Mucosa of descending colon (tissue), 3 donors: ENCODE measurements at regions not wholly inside any gene's neighbourhood (a gene's known extent, or its start where the extent isn't known, plus 50 kb on each side); places are given as distances from the start of the nearest gene placed in this dataset.

Experiments used
- ATAC-seq: fragments of 200-7000 bp; cut with Tn5 transposase; one replicate; pipeline ENCODE4 v1.9.1; 2020; ENCODE audit warnings: mild to moderate bottlenecking, moderate library complexity
- DNase-seq, 3 donors: peaks; one replicate each; pipeline ENCODE4 v3.0.0-alpha.2; 2020
- H3K36me3 ChIP-seq: fragments of 200-600 bp; one replicate; pipeline ENCODE4 v1.8.0; 2021; ENCODE audit warnings: low read depth, mild to moderate bottlenecking
- H3K4me1 ChIP-seq: fragments of 200-600 bp; one replicate; pipeline ENCODE4 v1.8.0; 2021; ENCODE audit warnings: low read depth, mild to moderate bottlenecking
- H3K4me3 ChIP-seq: fragments of 200-600 bp; one replicate; pipeline ENCODE4 v1.8.0; 2021; ENCODE audit warnings: mild to moderate bottlenecking
- H3K9me3 ChIP-seq: fragments of 200-600 bp; one replicate; pipeline ENCODE4 v1.8.0; 2021; ENCODE audit warnings: mild to moderate bottlenecking
- CTCF ChIP-seq: fragments of 200-600 bp; IDR thresholded peaks from one replicate; pipeline ENCODE4 v1.8.0; 2022; ENCODE audit warnings: antibody characterized with exemption, mild to moderate bottlenecking
- intact Hi-C, 2 donors: fragments of 100-400 bp; cut with DNase I in 1 of 2; cut with micrococcal nuclease in 1 of 2; formaldehyde crosslinking; loops; one replicate each; pipeline versions ENCODE4 v1.11.0 to v1.11.1; 2022; cut with DNase I, micrococcal nuclease
- donor health status: DM: no; HTN: no; CAD: no; lungs with moderate emphysema.
- donor health status: DM: no; HTN: no; CAD: no.
- donor health status: DM: no; HTN: yes; CAD: no.

DNA sequence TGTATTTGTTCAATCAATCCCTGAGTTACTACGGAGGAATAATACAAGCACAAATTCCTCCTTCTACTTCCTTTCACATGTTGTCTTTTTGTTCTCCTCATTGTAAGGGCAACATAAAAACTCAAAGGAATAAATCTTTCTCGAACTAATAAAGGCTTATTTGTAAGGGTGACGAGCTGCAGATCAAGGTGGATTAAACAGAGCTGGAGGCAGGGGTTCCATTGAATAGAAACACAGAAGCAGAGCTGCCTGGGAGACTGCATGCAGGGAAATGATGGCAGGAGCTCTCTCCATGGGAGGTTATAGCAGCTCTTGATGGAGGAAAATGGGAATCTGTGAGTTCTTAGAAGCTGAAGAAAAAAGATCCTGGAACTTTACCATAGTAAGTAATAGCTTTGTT, 160.2 kb downstream of the CYYR1 start:
- intact Hi-C loops: no loop called here
- H3K4me3 ChIP-seq: no peak overlapping the region
- ATAC-seq (no peak), DNase-seq (no peak)
- no peaks in the 10 kb centered on the region for H3K4me1 ChIP-seq
- H3K9me3 ChIP-seq: no peaks in the 10 kb centered on the region
- TF ChIP-seq CTCF: no peak
- no peaks in the 10 kb centered on the region for H3K36me3 ChIP-seq

GRCh38 chr21:26409735-26410134, 163.4 kb downstream of the CYYR1 start:
- Histone ChIP-seq H3K4me3 (no peak overlapping the region), H3K9me3 (no peaks in the 10 kb centered on the region), H3K4me1 (no peaks in the 10 kb centered on the region), H3K36me3 (no peaks in the 10 kb centered on the region)
- no peak for TF ChIP-seq CTCF
- intact Hi-C loops: no loop called here
- ATAC-seq (no peak), DNase-seq (no peak)

DNA sequence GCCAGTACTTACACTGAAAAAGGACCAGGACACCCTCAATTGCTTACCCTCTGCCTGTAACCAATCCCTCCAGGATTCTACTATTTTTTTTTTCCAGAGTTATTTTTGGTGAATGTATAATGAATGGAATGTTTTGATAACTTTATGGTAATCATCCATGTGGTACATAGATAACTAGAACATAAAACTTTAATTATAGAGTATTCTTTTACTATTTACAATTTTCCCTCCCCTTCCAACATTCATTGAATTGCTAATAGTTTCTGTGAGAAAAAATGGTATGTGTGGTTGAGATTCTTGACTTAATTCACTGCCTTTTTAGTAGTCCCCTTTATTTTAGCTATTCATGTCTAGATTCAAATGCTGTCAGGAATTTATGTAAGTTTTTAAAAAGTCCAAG, 164.6 kb downstream of the CYYR1 start:
- ATAC-seq: no peak
- TF ChIP-seq CTCF: no peak
- H3K4me3 ChIP-seq: no peak overlapping the region
- no peaks in the 10 kb centered on the region for H3K9me3 ChIP-seq
- H3K36me3 ChIP-seq: no peaks in the 10 kb centered on the region
- no peaks in the 10 kb centered on the region for H3K4me1 ChIP-seq
- intact Hi-C loops: no loop called here
- no peak for DNase-seq

- TF ChIP-seq CTCF: no peak
These were observed 166.6 kb downstream of the CYYR1 start for GRCh38 chr21:26406526-26406925.

GRCh38 chr21:26405735-26406361, 167.2 kb downstream of the CYYR1 start:
- TF ChIP-seq CTCF: no peak
- intact Hi-C loops: no loop called here

More at GRCh38 chr21:26406526-26406925, 166.6 kb downstream of the CYYR1 start:
- intact Hi-C loops: no loop called here
- no peaks in the 10 kb centered on the region for H3K4me1 ChIP-seq
- no peak overlapping the region for H3K4me3 ChIP-seq
- H3K9me3 ChIP-seq: no peaks in the 10 kb centered on the region
- H3K36me3 ChIP-seq: no peaks in the 10 kb centered on the region
- no peak for ATAC-seq
- DNase-seq: no peak

GRCh38 chr21:26405071-26405470, 168.0 kb downstream of the CYYR1 start:
- H3K9me3 ChIP-seq: no peaks in the 10 kb centered on the region
- no peaks in the 10 kb centered on the region for H3K4me1 ChIP-seq
- H3K36me3 ChIP-seq: no peaks in the 10 kb centered on the region
- DNase-seq (no peak), ATAC-seq (no peak)
- TF ChIP-seq CTCF: no peak
- intact Hi-C loops: no loop called here
- no peak overlapping the region for H3K4me3 ChIP-seq

More at GRCh38 chr21:26405735-26406361, 167.2 kb downstream of the CYYR1 start:
- Histone ChIP-seq H3K4me3 (no peak overlapping the region), H3K4me1 (no peaks in the 10 kb centered on the region), H3K36me3 (no peaks in the 10 kb centered on the region), H3K9me3 (no peaks in the 10 kb centered on the region)
- ATAC-seq (no peak), DNase-seq (peak in 1 of 3 donors; percentile 2)
